ENCODE measurements at regions not wholly inside any gene's neighbourhood (a gene's known extent, or its start where the extent isn't known, plus 50 kb on each side); places are given as distances from the start of the nearest gene placed in this dataset.

DNA sequence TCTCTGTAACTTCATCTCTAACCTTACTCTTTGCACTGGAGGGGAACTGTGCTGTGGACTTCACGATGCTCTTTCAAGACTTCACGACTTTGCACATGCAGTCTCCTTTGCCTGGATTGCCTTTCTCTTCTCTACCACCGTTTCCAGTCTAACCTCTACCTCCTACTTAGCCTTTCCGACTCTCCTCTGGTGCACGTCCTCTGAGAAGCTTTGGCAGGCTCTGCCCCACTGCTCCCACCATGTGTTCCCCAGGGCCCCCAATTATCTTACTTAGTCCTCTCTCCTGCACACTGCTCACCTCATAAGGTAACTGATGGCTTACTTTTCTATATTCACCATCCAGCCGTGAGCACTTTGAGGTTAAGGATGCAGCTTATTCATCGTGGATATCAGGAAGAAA, 101.7 kb upstream of the GJB5 start:
- Histone ChIP-seq H3K27me3 (ENCODE audit: control insufficient read depth in 3 of 3, insufficient read depth in 3 of 3, low read length in 3 of 3) (peaks cover 25 to 46% (median 38%) of the 10 kb centered on the region in 3 donors), H3K9ac (ENCODE audit: low read depth in 1 of 3, low read length in 3 of 3) (no peak overlapping the region), H3K4me1 (ENCODE audit: control insufficient read depth in 3 of 3, insufficient read depth in 3 of 3, low read length in 3 of 3) (no peaks in the 10 kb centered on the region), H3K27ac (ENCODE audit: low read depth, low read length) (no peak overlapping the region), H3K9me3 (ENCODE audit: control insufficient read depth in 3 of 3, low read length in 3 of 3) (no peaks in the 10 kb centered on the region), H3K4me3 (ENCODE audit: low read length in 3 of 3) (no peak overlapping the region), H3K36me3 (ENCODE audit: control insufficient read depth in 3 of 3, insufficient read depth in 3 of 3, low read length in 3 of 3) (no peaks in the 10 kb centered on the region)

DNA sequence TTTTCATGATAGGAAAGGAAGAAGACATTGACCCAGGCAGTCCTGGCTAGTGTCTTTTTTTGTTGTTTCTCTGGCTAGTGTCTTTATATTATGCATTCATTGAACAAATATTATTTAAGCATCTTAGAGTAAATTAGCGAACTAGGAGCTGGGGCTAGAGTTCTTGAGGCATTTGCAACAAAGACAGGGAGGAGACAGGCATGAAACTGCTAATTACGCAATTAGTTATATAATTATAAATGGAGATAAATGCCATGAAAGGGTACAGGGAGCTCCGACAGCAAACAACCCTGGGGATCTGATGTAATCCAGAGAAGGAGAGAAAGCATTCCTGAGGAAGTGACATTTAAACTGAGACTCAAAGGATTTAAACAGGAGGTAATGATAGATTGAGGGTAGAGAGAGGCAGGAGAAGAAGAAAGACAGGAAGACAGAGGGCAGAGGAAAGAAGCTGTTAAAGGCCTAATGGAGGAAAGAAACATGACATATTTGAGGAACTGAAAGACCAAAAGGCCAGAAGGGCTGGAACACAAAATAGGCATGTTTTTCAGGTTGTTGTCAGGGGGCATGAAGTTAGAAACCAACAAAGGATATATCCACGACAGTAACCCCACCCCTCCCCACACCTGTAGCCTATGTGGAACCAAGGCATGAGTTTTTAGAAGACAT, 99.5 kb upstream of the GJB5 start:
- H3K36me3 ChIP-seq (ENCODE audit: control insufficient read depth in 3 of 3, insufficient read depth in 3 of 3, low read length in 3 of 3) = no peaks in the 10 kb centered on the region
- H3K27me3 ChIP-seq (ENCODE audit: control insufficient read depth in 3 of 3, insufficient read depth in 3 of 3, low read length in 3 of 3) = peaks cover 19 to 33% (median 26%) of the 10 kb centered on the region in 3 donors
- no peak overlapping the region for H3K9ac ChIP-seq (ENCODE audit: low read depth in 1 of 3, low read length in 3 of 3)
- H3K27ac ChIP-seq (ENCODE audit: low read depth, low read length) = no peak overlapping the region
- H3K4me3 ChIP-seq (ENCODE audit: low read length in 3 of 3) = no peak overlapping the region
- H3K4me1 ChIP-seq (ENCODE audit: control insufficient read depth in 3 of 3, insufficient read depth in 3 of 3, low read length in 3 of 3) = no peaks in the 10 kb centered on the region
- H3K9me3 ChIP-seq (ENCODE audit: control insufficient read depth in 3 of 3, low read length in 3 of 3) = no peaks in the 10 kb centered on the region

DNA sequence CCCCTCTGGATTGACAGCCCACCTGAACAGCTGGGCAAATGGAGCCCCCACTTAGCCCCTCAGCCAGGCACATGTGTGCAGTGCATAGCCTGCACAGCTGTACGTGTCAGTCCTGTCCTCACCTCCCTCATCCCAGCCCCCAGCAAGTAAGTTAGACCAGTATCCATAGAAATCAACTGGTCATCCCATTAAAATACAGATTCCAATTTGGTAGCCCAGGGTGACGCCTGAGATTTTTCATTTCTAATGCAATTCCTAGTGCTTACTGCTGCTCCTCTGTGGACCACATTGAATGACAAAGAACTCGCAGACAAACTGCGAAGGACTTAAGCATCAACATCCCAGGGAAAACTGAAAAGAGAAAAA, 99.0 kb upstream of the GJB5 start:
- Histone ChIP-seq H3K9me3 (ENCODE audit: control insufficient read depth in 3 of 3, low read length in 3 of 3) (no peaks in the 10 kb centered on the region), H3K4me3 (ENCODE audit: low read length in 3 of 3) (no peak overlapping the region), H3K9ac (ENCODE audit: low read depth in 1 of 3, low read length in 3 of 3) (no peak overlapping the region), H3K27ac (ENCODE audit: low read depth, low read length) (no peak overlapping the region), H3K27me3 (ENCODE audit: control insufficient read depth in 3 of 3, insufficient read depth in 3 of 3, low read length in 3 of 3) (peaks cover 19 to 33% (median 22%) of the 10 kb centered on the region in 3 donors), H3K4me1 (ENCODE audit: control insufficient read depth in 3 of 3, insufficient read depth in 3 of 3, low read length in 3 of 3) (no peaks in the 10 kb centered on the region), H3K36me3 (ENCODE audit: control insufficient read depth in 3 of 3, insufficient read depth in 3 of 3, low read length in 3 of 3) (no peaks in the 10 kb centered on the region)

GRCh38 chr1:34656299-34656698, 98.5 kb upstream of the GJB5 start:
- Histone ChIP-seq H3K27ac (ENCODE audit: low read depth, low read length) (no peak overlapping the region), H3K4me3 (ENCODE audit: low read length in 3 of 3) (no peak overlapping the region), H3K36me3 (ENCODE audit: control insufficient read depth in 3 of 3, insufficient read depth in 3 of 3, low read length in 3 of 3) (no peaks in the 10 kb centered on the region), H3K4me1 (ENCODE audit: control insufficient read depth in 3 of 3, insufficient read depth in 3 of 3, low read length in 3 of 3) (no peaks in the 10 kb centered on the region), H3K9ac (ENCODE audit: low read depth in 1 of 3, low read length in 3 of 3) (no peak overlapping the region), H3K27me3 (ENCODE audit: control insufficient read depth in 3 of 3, insufficient read depth in 3 of 3, low read length in 3 of 3) (peaks cover 19 to 34% (median 22%) of the 10 kb centered on the region in 3 donors), H3K9me3 (ENCODE audit: control insufficient read depth in 3 of 3, low read length in 3 of 3) (no peaks in the 10 kb centered on the region)

GRCh38 chr1:34656731-34657130, 98.1 kb upstream of the GJB5 start:
- H3K27me3 ChIP-seq (ENCODE audit: control insufficient read depth in 3 of 3, insufficient read depth in 3 of 3, low read length in 3 of 3) = peaks cover 19 to 35% (median 22%) of the 10 kb centered on the region in 3 donors
- H3K9ac ChIP-seq (ENCODE audit: low read depth in 1 of 3, low read length in 3 of 3) = no peak overlapping the region
- H3K4me1 ChIP-seq (ENCODE audit: control insufficient read depth in 3 of 3, insufficient read depth in 3 of 3, low read length in 3 of 3) = no peaks in the 10 kb centered on the region
- no peaks in the 10 kb centered on the region for H3K36me3 ChIP-seq (ENCODE audit: control insufficient read depth in 3 of 3, insufficient read depth in 3 of 3, low read length in 3 of 3)
- H3K9me3 ChIP-seq (ENCODE audit: control insufficient read depth in 3 of 3, low read length in 3 of 3) = no peaks in the 10 kb centered on the region
- H3K27ac ChIP-seq (ENCODE audit: low read depth, low read length) = no peak overlapping the region
- no peak overlapping the region for H3K4me3 ChIP-seq (ENCODE audit: low read length in 3 of 3)

GRCh38 chr1:34657266-34657665, 97.6 kb upstream of the GJB5 start:
- H3K27ac ChIP-seq (ENCODE audit: low read depth, low read length) = no peak overlapping the region
- no peaks in the 10 kb centered on the region for H3K4me1 ChIP-seq (ENCODE audit: control insufficient read depth in 3 of 3, insufficient read depth in 3 of 3, low read length in 3 of 3)
- H3K9me3 ChIP-seq (ENCODE audit: control insufficient read depth in 3 of 3, low read length in 3 of 3) = no peaks in the 10 kb centered on the region
- no peaks in the 10 kb centered on the region for H3K36me3 ChIP-seq (ENCODE audit: control insufficient read depth in 3 of 3, insufficient read depth in 3 of 3, low read length in 3 of 3)
- H3K4me3 ChIP-seq (ENCODE audit: low read length in 3 of 3) = no peak overlapping the region
- H3K9ac ChIP-seq (ENCODE audit: low read depth in 1 of 3, low read length in 3 of 3) = no peak overlapping the region
- peaks cover 15 to 30% (median 21%) of the 10 kb centered on the region in 3 donors for H3K27me3 ChIP-seq (ENCODE audit: control insufficient read depth in 3 of 3, insufficient read depth in 3 of 3, low read length in 3 of 3)

GRCh38 chr1:34657849-34658248, 97.0 kb upstream of the GJB5 start:
- H3K9me3 ChIP-seq (ENCODE audit: control insufficient read depth in 3 of 3, low read length in 3 of 3) = no peaks in the 10 kb centered on the region
- H3K27me3 ChIP-seq (ENCODE audit: control insufficient read depth in 3 of 3, insufficient read depth in 3 of 3, low read length in 3 of 3) = peaks cover 9 to 25% (median 17%) of the 10 kb centered on the region in 3 donors
- H3K36me3 ChIP-seq (ENCODE audit: control insufficient read depth in 3 of 3, insufficient read depth in 3 of 3, low read length in 3 of 3) = no peaks in the 10 kb centered on the region
- no peak overlapping the region for H3K4me3 ChIP-seq (ENCODE audit: low read length in 3 of 3)
- H3K9ac ChIP-seq (ENCODE audit: low read depth in 1 of 3, low read length in 3 of 3) = no peak overlapping the region
- H3K4me1 ChIP-seq (ENCODE audit: control insufficient read depth in 3 of 3, insufficient read depth in 3 of 3, low read length in 3 of 3) = no peaks in the 10 kb centered on the region
- no peak overlapping the region for H3K27ac ChIP-seq (ENCODE audit: low read depth, low read length)

DNA sequence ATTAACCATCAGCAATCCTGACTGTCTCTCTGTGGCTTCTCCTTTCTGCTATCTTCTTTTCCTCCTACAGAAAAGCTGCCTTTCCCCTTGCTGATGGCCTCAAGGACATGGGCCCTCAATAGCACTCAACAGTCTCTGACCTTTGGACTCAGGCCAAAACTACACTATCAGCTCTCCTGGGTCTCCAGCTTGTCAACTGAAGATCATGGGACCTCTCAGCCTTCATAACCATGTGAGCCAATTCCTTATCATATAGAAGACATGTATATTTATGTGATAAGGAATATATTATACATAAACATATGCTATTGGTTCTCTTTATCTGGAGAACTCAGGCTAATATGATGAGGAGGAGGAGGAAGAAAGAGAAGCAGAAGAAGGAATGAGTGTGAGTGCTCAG, 91.8 kb upstream of the GJB5 start:
- no peak overlapping the region for H3K9ac ChIP-seq (ENCODE audit: low read depth in 1 of 3, low read length in 3 of 3)
- no peak overlapping the region for H3K4me3 ChIP-seq (ENCODE audit: low read length in 3 of 3)
- H3K4me1 ChIP-seq (ENCODE audit: control insufficient read depth in 3 of 3, insufficient read depth in 3 of 3, low read length in 3 of 3) = no peaks in the 10 kb centered on the region
- H3K27ac ChIP-seq (ENCODE audit: low read depth, low read length) = no peak overlapping the region
- H3K27me3 ChIP-seq (ENCODE audit: control insufficient read depth in 3 of 3, insufficient read depth in 3 of 3, low read length in 3 of 3) = peaks cover 0 to 2% (median 2%) of the 10 kb centered on the region in 3 donors
- no peaks in the 10 kb centered on the region for H3K9me3 ChIP-seq (ENCODE audit: control insufficient read depth in 3 of 3, low read length in 3 of 3)
- no peaks in the 10 kb centered on the region for H3K36me3 ChIP-seq (ENCODE audit: control insufficient read depth in 3 of 3, insufficient read depth in 3 of 3, low read length in 3 of 3)

DNA sequence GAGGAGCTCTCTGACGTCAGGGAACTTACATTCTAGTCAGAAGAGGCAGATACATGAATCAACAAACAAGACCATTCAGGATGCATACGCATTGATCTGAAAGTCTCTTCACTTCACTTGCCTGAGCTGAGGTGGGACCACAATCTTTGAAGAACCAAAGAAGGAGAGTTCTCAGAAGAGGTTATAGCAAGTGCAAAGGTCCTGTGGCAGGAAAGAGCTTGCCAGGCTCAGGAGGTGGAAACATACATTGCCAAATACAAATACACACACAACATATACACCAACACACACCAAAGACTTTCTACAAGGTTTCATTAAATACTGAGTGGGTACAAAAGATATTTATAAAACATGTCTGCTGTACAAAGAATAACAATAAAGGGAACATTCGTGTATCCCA, 86.8 kb upstream of the GJB5 start:
- Histone ChIP-seq H3K9ac (ENCODE audit: low read depth in 1 of 3, low read length in 3 of 3) (no peak overlapping the region), H3K9me3 (ENCODE audit: control insufficient read depth in 3 of 3, low read length in 3 of 3) (no peaks in the 10 kb centered on the region), H3K4me1 (ENCODE audit: control insufficient read depth in 3 of 3, insufficient read depth in 3 of 3, low read length in 3 of 3) (no peaks in the 10 kb centered on the region), H3K4me3 (ENCODE audit: low read length in 3 of 3) (no peak overlapping the region), H3K27ac (ENCODE audit: low read depth, low read length) (no peak overlapping the region), H3K27me3 (ENCODE audit: control insufficient read depth in 3 of 3, insufficient read depth in 3 of 3, low read length in 3 of 3) (peaks cover 0 to 11% (median 0%) of the 10 kb centered on the region in 3 donors), H3K36me3 (ENCODE audit: control insufficient read depth in 3 of 3, insufficient read depth in 3 of 3, low read length in 3 of 3) (no peaks in the 10 kb centered on the region)

DNA sequence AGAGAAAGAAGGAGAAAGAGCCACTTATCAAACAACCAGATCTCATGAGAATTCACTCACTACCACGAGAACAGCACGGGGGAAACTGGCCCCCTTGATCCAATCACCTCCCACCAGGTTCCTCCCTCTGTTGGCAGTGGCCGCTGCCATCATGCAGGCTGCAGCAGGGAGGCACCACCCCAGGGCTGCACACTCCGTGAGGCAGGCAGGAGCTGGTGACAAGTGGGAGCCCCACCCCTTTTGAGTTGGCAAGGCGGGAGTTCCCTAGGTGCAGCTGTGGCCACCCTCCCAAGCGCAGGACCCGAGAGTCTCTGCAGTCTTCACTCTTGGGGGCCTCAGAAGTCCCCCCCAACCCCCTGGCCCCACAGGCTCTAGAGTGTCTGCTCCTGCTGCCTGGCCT, 83.9 kb upstream of the GJB5 start:
- Histone ChIP-seq H3K36me3 (ENCODE audit: control insufficient read depth in 3 of 3, insufficient read depth in 3 of 3, low read length in 3 of 3) (no peaks in the 10 kb centered on the region), H3K27ac (ENCODE audit: low read depth, low read length) (no peak overlapping the region), H3K9me3 (ENCODE audit: control insufficient read depth in 3 of 3, low read length in 3 of 3) (no peaks in the 10 kb centered on the region), H3K27me3 (ENCODE audit: control insufficient read depth in 3 of 3, insufficient read depth in 3 of 3, low read length in 3 of 3) (peaks cover 0 to 9% (median 0%) of the 10 kb centered on the region in 3 donors), H3K4me1 (ENCODE audit: control insufficient read depth in 3 of 3, insufficient read depth in 3 of 3, low read length in 3 of 3) (no peaks in the 10 kb centered on the region), H3K9ac (ENCODE audit: low read depth in 1 of 3, low read length in 3 of 3) (no peak overlapping the region), H3K4me3 (ENCODE audit: low read length in 3 of 3) (no peak overlapping the region)

Data from skeletal muscle tissue (tissue), 3 donors.